Stimulated activated naive CD8-positive, alpha-beta T cell treated with anti-CD3 and anti-CD28 coated beads, Interleukin-15, amount 100 ng/mL, for 72 hours (primary cell): ENCODE measurements at regions not wholly inside any gene's neighbourhood (a gene's known extent, or its start where the extent isn't known, plus 50 kb on each side); places are given as distances from the start of the nearest gene placed in this dataset.
A peak's percentile ranks its signal among the peaks of the same experiment; 100 is the strongest.
"Not testable (repeated sequence)": the region's sequence is repeated elsewhere in the genome, so short reads cannot be mapped to it uniquely, and the experiment has no call there.

Experiments used
- ATAC-seq: fragments of 150-1000 bp; cut with Tn5 transposase; 2 replicates; pipeline ENCODE4 v1.10.0; 2021; ENCODE audit warnings: mild to moderate bottlenecking, moderate library complexity
- DNase-seq, 2 donors: peaks; one replicate each; pipeline ENCODE4 v3.0.0; 2021 to 2022
- H3K27ac Mint-ChIP-seq, 2 donors: one replicate each; pipeline ENCODE4 v1.8.0; 2022; ENCODE audit warnings: mild to moderate bottlenecking in 2 of 2, mixed read lengths in 2 of 2, moderate library complexity in 2 of 2
- H3K27me3 Mint-ChIP-seq: one replicate; pipeline ENCODE4 v1.8.0; 2022; ENCODE audit warnings: mixed read lengths
- H3K4me1 Mint-ChIP-seq: one replicate; pipeline ENCODE4 v1.8.0; 2022; ENCODE audit warnings: mild to moderate bottlenecking, mixed read lengths
- H3K4me3 Mint-ChIP-seq, 2 donors: one replicate each; pipeline ENCODE4 v1.8.0; 2022; ENCODE audit warnings: mild to moderate bottlenecking in 2 of 2, mixed read lengths in 2 of 2, moderate library complexity in 1 of 2
- H3K9me3 Mint-ChIP-seq, 2 donors: one replicate each; pipeline ENCODE4 v1.8.0; 2022; ENCODE audit warnings: mixed read lengths in 2 of 2

DNA sequence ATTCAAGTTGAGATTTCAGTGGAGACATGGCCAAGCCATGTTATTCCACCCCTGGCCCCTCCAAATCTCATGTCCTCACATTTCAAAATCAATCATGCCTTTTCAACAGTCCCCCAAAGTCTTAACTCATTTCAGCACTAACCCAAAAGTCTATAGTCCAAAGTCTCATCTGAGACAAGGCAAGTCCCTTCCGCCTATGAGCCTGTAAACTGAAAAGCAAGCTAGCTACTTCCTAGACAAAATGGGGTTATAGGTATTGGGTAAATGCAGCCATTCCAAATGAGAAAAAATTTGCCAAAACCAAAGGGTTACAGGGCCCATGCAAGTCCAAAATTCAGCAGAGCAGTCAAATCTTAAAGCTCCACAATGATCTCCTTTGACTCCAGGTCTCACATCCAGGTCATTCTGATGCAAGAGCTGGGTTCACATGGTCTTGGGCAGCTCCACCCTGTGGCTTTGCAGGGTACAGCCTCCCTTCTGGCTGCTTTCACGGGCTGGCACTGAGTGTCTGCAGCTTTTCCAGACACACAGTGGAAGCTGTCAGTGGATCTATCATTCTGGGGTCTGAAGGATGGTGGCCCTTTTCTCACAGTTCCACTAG lies 95.7 kb downstream of the MTNR1B start:
- ATAC-seq, H3K9me3 Mint-ChIP-seq, H3K4me1 Mint-ChIP-seq, H3K4me3 Mint-ChIP-seq, H3K27ac Mint-ChIP-seq: not testable (repeated sequence)
- H3K27me3 Mint-ChIP-seq = peaks cover 38% of the 10 kb centered on the region
- peak in 1 of 2 donors; percentile 11 for DNase-seq

GRCh38 chr11:93067881-93068390 lies 98.5 kb downstream of the MTNR1B start:
- peaks cover 29% of the 10 kb centered on the region for H3K27me3 Mint-ChIP-seq
- no peak overlapping the region for H3K4me3 Mint-ChIP-seq
- H3K9me3 Mint-ChIP-seq = peaks cover 0 to 4% of the 10 kb centered on the region in 2 donors
- ATAC-seq = no peak
- no peak for DNase-seq
- no peak overlapping the region for H3K27ac Mint-ChIP-seq
- H3K4me1 Mint-ChIP-seq = no peaks in the 10 kb centered on the region

DNA sequence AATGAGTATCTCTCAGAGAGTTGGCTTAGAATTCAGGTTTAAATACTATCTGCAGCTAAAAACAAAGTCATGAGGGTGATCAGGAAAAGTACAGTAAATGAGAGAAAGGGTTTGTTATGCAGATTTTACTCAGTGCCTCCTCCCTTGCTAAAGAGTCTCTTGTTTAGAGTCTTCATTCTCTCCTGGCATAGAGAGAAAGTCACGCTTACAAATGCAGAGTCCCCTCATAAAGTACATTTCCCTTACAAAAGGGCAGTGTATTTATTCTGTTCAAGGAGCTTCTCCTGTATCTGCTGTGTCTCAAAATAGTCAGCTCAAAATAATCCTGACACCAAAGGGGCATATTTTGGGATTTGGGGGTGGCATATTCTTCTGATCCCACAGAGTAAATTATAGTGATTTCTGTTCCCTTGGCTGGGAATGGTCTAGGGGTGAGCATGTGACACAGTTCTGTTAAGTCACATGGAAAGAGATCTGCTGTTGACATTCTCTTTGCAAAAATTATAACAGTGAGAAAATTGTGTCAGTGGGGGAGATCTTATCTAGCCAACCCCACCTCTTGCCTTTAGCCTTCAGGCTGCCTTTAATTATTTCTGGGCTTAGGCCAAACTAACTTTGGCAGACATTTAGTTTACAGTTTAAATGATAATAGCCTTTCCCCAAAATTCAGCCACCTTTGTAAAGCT lies 102.9 kb downstream of the MTNR1B start:
- peaks cover 17% of the 10 kb centered on the region for H3K27me3 Mint-ChIP-seq
- no peaks in the 10 kb centered on the region for H3K4me1 Mint-ChIP-seq
- H3K9me3 Mint-ChIP-seq = no peaks in the 10 kb centered on the region
- H3K27ac Mint-ChIP-seq = no peak overlapping the region
- H3K4me3 Mint-ChIP-seq = no peak overlapping the region
- DNase-seq (no peak), ATAC-seq (no peak)

DNA sequence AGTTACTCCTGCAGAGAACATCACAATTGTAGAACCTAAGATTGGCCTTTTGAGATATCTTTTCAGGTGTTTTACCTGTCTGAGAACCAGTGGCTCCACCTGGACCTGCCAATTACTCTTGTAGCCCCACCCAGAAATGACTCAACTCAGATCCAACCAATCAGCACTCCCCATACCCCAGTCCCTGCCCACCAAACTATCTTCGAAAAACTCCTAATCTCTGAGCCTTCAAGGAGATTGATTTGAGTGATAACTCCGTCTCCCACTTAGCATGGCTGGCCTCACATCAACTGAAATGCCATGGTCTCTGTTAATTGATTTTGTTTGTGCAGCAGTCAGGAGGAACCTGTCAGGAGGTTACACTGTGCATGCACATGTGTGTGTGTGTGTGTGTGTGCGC lies 103.6 kb downstream of the MTNR1B start:
- no peak for DNase-seq
- Mint-ChIP-seq H3K4me1 (no peaks in the 10 kb centered on the region), H3K4me3 (no peak overlapping the region), H3K27me3 (peaks cover 17% of the 10 kb centered on the region), H3K27ac (no peak overlapping the region), H3K9me3 (no peaks in the 10 kb centered on the region)
- no peak for ATAC-seq

DNA sequence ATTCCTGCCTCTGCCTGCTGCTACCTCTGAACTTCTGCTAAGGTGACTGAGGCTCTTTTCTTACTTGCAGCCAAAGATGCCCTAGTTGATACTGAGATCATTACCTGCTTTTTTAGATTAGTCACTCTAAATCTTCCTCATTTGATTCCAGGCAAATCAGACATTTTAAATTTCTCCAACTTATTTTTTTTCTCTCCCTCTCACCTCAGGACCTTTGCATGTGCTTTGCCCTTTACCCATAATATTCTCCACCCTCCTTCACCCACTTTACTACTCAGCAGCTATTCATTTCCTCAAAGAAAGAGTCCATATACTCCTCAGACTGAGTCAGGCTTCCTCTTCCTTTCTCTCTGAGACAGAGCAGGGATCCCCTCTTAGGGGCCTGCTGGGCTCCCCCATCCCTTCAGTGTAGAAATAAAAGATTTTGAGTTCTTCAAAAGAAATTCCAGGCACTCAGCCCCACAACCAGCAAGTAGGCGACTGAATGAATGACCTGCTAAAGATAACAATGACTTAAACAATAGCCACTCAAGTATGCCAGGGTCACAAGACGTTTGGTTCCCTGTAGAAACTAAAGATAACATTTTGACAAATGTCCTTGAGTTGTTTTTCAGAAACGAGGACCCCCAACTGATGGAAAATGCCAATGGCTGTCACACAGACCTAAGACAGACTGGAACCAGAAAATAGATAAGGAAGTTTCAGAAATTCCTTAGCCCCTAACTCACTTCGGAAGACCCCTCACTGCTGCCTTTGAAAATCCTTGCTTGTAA lies 104.2 kb downstream of the MTNR1B start:
- DNase-seq (no peak), ATAC-seq (no peak)
- peaks cover 17% of the 10 kb centered on the region for H3K27me3 Mint-ChIP-seq

GRCh38 chr11:93074352-93074751 lies 104.9 kb downstream of the MTNR1B start:
- H3K4me1 Mint-ChIP-seq = no peaks in the 10 kb centered on the region
- no peak for ATAC-seq
- no peaks in the 10 kb centered on the region for H3K9me3 Mint-ChIP-seq
- H3K27me3 Mint-ChIP-seq = peaks cover 17% of the 10 kb centered on the region
- no peak overlapping the region for H3K4me3 Mint-ChIP-seq
- no peak overlapping the region for H3K27ac Mint-ChIP-seq
- no peak for DNase-seq

More for the DNA sequence above, 104.2 kb downstream of the MTNR1B start:
- H3K9me3 Mint-ChIP-seq = no peaks in the 10 kb centered on the region
- H3K27ac Mint-ChIP-seq = peak overlapping the region in 1 of 2 donors; percentile 3
- H3K4me1 Mint-ChIP-seq = no peaks in the 10 kb centered on the region
- no peak overlapping the region for H3K4me3 Mint-ChIP-seq

DNA sequence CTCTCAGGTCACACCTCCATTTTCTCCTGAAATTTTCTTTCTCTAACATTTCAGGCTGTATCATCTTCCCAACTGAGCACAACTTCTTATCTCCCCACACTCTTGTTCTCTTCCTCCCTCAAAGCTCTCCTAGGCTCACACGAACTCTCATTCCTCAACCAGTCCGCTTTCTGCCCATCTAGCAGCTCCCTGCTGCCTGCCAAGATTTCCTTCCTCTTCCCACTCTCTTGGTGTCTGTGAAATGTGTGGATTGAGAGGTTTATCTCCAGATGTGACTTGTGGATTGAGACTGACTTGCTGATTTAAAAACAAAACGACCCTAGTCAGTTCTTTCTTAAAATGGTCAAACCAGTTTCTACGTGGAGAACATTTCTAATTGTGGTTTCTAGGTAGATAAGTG lies 106.3 kb downstream of the MTNR1B start:
- DNase-seq (no peak), ATAC-seq (no peak)
- Mint-ChIP-seq H3K9me3 (no peaks in the 10 kb centered on the region), H3K27me3 (peaks cover 17% of the 10 kb centered on the region), H3K27ac (no peak overlapping the region), H3K4me1 (no peaks in the 10 kb centered on the region), H3K4me3 (no peak overlapping the region)

DNA sequence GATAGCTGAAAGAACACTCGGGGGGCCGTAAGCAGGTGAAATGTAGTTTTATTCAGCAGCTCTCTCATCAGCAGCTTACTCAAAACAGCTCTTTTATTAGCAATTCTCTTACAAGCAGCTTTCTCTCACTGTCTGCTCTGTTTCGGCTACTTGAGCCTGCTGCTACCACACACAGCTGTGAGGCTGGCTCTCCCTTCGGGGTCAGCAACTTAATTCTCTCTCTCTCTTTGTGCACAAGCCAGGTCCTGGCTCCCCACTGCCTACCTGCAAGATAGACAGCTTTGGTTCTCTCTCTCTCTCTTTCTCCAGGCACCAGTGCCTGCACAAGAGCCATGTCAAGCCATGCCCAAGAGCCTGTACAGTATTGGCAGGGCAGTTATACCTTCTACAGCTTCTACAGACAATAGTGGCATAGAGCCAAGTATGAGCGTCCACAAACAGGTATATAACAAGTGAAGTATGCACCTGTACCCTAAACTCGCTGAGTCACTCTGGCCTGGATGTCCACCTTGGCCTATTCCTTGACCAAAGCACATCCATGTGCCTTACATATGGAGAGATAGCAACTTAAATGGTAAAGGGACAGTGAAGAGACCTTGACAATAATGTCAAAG lies 110.8 kb downstream of the MTNR1B start:
- no peak for DNase-seq
- ATAC-seq = no peak
- no peak overlapping the region for H3K27ac Mint-ChIP-seq
- H3K4me1 Mint-ChIP-seq = no peaks in the 10 kb centered on the region
- peaks cover 29% of the 10 kb centered on the region for H3K27me3 Mint-ChIP-seq
- H3K4me3 Mint-ChIP-seq = no peak overlapping the region
- H3K9me3 Mint-ChIP-seq = no peaks in the 10 kb centered on the region

GRCh38 chr11:93081694-93082093 lies 112.2 kb downstream of the MTNR1B start:
- Mint-ChIP-seq H3K4me1 (no peaks in the 10 kb centered on the region), H3K4me3 (no peak overlapping the region), H3K27me3 (peaks cover 22% of the 10 kb centered on the region), H3K27ac (no peak overlapping the region), H3K9me3 (no peaks in the 10 kb centered on the region)
- ATAC-seq = no peak
- DNase-seq = no peak

GRCh38 chr11:93082900-93083299 lies 113.4 kb downstream of the MTNR1B start:
- no peaks in the 10 kb centered on the region for H3K9me3 Mint-ChIP-seq
- H3K4me1 Mint-ChIP-seq = no peaks in the 10 kb centered on the region
- no peak for DNase-seq
- H3K4me3 Mint-ChIP-seq = no peak overlapping the region
- ATAC-seq = no peak
- no peak overlapping the region for H3K27ac Mint-ChIP-seq
- peaks cover 22% of the 10 kb centered on the region for H3K27me3 Mint-ChIP-seq

GRCh38 chr11:93084727-93085505 lies 112.9 kb downstream of the SLC36A4 start:
- no peak overlapping the region for H3K27ac Mint-ChIP-seq
- no peak overlapping the region for H3K4me3 Mint-ChIP-seq
- ATAC-seq (peak; percentile 50), DNase-seq (no peak)
- H3K4me1 Mint-ChIP-seq = no peaks in the 10 kb centered on the region
- peaks cover 22% of the 10 kb centered on the region for H3K27me3 Mint-ChIP-seq
- no peaks in the 10 kb centered on the region for H3K9me3 Mint-ChIP-seq

GRCh38 chr11:93089474-93090102 lies 108.2 kb downstream of the SLC36A4 start:
- Mint-ChIP-seq H3K27ac (no peak overlapping the region), H3K4me1 (no peaks in the 10 kb centered on the region), H3K4me3 (no peak overlapping the region), H3K9me3 (no peaks in the 10 kb centered on the region), H3K27me3 (peaks cover 6% of the 10 kb centered on the region)
- no peak for ATAC-seq
- no peak for DNase-seq
